Astrocyte (in vitro differentiated cells and primary cell): ENCODE measurements at regions not wholly inside any gene's neighbourhood (a gene's known extent, or its start where the extent isn't known, plus 50 kb on each side); places are given as distances from the start of the nearest gene placed in this dataset.

Experiments
- CTCF ChIP-seq: IDR thresholded peaks from 2 replicates; pipeline ENCODE4 v1.5.1; 2011; ENCODE audit warnings: low read depth, mild to moderate bottlenecking, inconsistent platforms, low read length, moderate library complexity; ENCODE audit not compliant: insufficient read depth
- EZH2 ChIP-seq: IDR thresholded peaks from 2 replicates; pipeline ENCODE4 v1.6.1; 2012; ENCODE audit warnings: mild to moderate bottlenecking, low read length, inconsistent platforms; ENCODE audit not compliant: insufficient read depth

- TF ChIP-seq EZH2: no peak
- TF ChIP-seq CTCF: no peak
These were observed 556.2 kb upstream of the DSEL start for GRCh38 chr18:68072744-68073143.
